SH-SY5Y (cell line): ENCODE measurements at regions not wholly inside any gene's neighbourhood (a gene's known extent, or its start where the extent isn't known, plus 50 kb on each side); places are given as distances from the start of the nearest gene placed in this dataset.

Experiments
- GATA2 ChIP-seq: IDR thresholded peaks from 2 replicates; pipeline ENCODE4 v1.6.1; 2011; ENCODE audit warnings: mild to moderate bottlenecking, low read depth, low read length
- GATA3 ChIP-seq: IDR thresholded peaks from 2 replicates; pipeline ENCODE4 v1.6.1; 2011; ENCODE audit warnings: low read depth, mild to moderate bottlenecking, low read length, moderate library complexity

- TF ChIP-seq GATA2 (no peak), GATA3 (no peak)
Measured at GRCh38 chr2:16130541-16130880, 190.2 kb downstream of the MYCN start.

GRCh38 chr2:16129716-16130540, 189.6 kb downstream of the MYCN start:
- TF ChIP-seq GATA2 (no peak), GATA3 (no peak)

- TF ChIP-seq GATA3 (no peak), GATA2 (no peak)
Measured at GRCh38 chr2:16128746-16129610, 188.6 kb downstream of the MYCN start.

- no peak for TF ChIP-seq GATA2
- no peak for TF ChIP-seq GATA3
Measured at GRCh38 chr2:16127958-16128357, 187.6 kb downstream of the MYCN start.

GRCh38 chr2:16127276-16127940, 187.1 kb downstream of the MYCN start:
- TF ChIP-seq GATA3: no peak
- TF ChIP-seq GATA2: no peak

- no peak for TF ChIP-seq GATA3
- TF ChIP-seq GATA2: no peak
Measured at GRCh38 chr2:16126517-16127275, 186.3 kb downstream of the MYCN start.

- TF ChIP-seq GATA3: no peak
- no peak for TF ChIP-seq GATA2
Measured at GRCh38 chr2:16125614-16126516, 185.5 kb downstream of the MYCN start.

- TF ChIP-seq GATA2 (no peak), GATA3 (no peak)
Measured at GRCh38 chr2:16124881-16125613, 184.7 kb downstream of the MYCN start.

GRCh38 chr2:16123856-16124780, 183.8 kb downstream of the MYCN start:
- TF ChIP-seq GATA3 (no peak), GATA2 (no peak)

GRCh38 chr2:16123421-16123820, 183.1 kb downstream of the MYCN start:
- TF ChIP-seq GATA3 (no peak), GATA2 (no peak)

GRCh38 chr2:16122556-16122955, 182.2 kb downstream of the MYCN start:
- TF ChIP-seq GATA3: no peak
- no peak for TF ChIP-seq GATA2

GRCh38 chr2:16121986-16122390, 181.6 kb downstream of the MYCN start:
- TF ChIP-seq GATA2 (no peak), GATA3 (no peak)
